Fibroblast of pulmonary artery (primary cell): ENCODE measurements at regions not wholly inside any gene's neighbourhood (a gene's known extent, or its start where the extent isn't known, plus 50 kb on each side); places are given as distances from the start of the nearest gene placed in this dataset.

Source experiments
- DNase-seq: peaks from one replicate; pipeline ENCODE4 v3.0.0-alpha.2; 2010; ENCODE audit warnings: low read depth
- H3K4me3 ChIP-seq: replicated peaks from 2 replicates; pipeline ENCODE4 v1.5.1; 2011; ENCODE audit warnings: low read depth, mild to moderate bottlenecking, control low read depth, low read length, moderate library complexity
- CTCF ChIP-seq: IDR thresholded peaks from 2 replicates; pipeline ENCODE4 v1.5.1; 2011; ENCODE audit warnings: mild to moderate bottlenecking, control low read depth, low read length, inconsistent platforms; ENCODE audit errors: missing control alignments

GRCh38 chr4:37073226-37073840 lies 171.2 kb upstream of the NWD2 start:
- DNase-seq, result no peak
- no peak for TF ChIP-seq CTCF
- no peak overlapping the region for H3K4me3 ChIP-seq

GRCh38 chr4:37082912-37083311 lies 161.6 kb upstream of the NWD2 start:
- DNase-seq, result no peak
- TF ChIP-seq CTCF, result no peak
- no peak overlapping the region for H3K4me3 ChIP-seq

- no peak overlapping the region for H3K4me3 ChIP-seq
- no peak for DNase-seq
- TF ChIP-seq CTCF, result no peak
These were observed 148.6 kb upstream of the NWD2 start for GRCh38 chr4:37095925-37096324.

- TF ChIP-seq CTCF, result no peak
- no peak overlapping the region for H3K4me3 ChIP-seq
- DNase-seq, result no peak
These were observed 143.4 kb upstream of the NWD2 start for GRCh38 chr4:37101182-37101581.

GRCh38 chr4:37101686-37102085 lies 142.9 kb upstream of the NWD2 start:
- TF ChIP-seq CTCF, result no peak
- H3K4me3 ChIP-seq, result no peak overlapping the region
- no peak for DNase-seq

GRCh38 chr4:37109756-37110155 lies 134.8 kb upstream of the NWD2 start:
- no peak for TF ChIP-seq CTCF
- DNase-seq, result no peak
- H3K4me3 ChIP-seq, result no peak overlapping the region

- H3K4me3 ChIP-seq, result no peak overlapping the region
- DNase-seq, result no peak
- TF ChIP-seq CTCF, result no peak
These were observed 119.7 kb upstream of the NWD2 start for GRCh38 chr4:37124800-37125199.
